HG02943 (cell line): ENCODE measurements at regions not wholly inside any gene's neighbourhood (a gene's known extent, or its start where the extent isn't known, plus 50 kb on each side); places are given as distances from the start of the nearest gene placed in this dataset.
"Not testable (repeated sequence)": the region's sequence is repeated elsewhere in the genome, so short reads cannot be mapped to it uniquely, and the experiment has no call there.

Source experiments
- ATAC-seq: cut with Tn5 transposase; IDR thresholded peaks from one replicate; pipeline ENCODE4 v1.9.1; 2021; ENCODE audit warnings: mild to moderate bottlenecking, low read depth, moderate library complexity; ENCODE audit not compliant: unreplicated experiment

DNA sequence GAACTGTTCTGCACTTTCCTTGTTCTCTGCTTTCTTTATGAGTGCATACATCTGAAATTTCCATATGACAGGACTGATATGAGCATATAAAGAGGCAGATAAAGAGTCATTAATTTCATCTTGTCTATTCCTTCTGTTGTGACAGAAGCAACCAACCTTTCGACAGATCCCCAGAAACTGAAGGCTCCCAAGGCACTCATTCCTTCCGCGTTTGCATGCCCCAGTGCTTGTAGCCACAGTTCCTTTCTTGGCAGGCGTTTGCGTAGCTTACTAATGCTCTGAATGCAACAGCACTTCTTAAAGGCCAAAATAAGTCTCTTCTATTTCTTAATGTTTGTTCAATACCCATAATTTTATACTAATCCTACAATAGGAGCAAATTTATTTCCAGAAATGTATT is 94.0 kb upstream of the TBL1X start:
- ATAC-seq, result no peak

GRCh38 chrX:9372866-9373265 is 92.0 kb upstream of the TBL1X start:
- no peak for ATAC-seq

- ATAC-seq, result no peak
Measured at GRCh38 chrX:9373789-9374188, 91.1 kb upstream of the TBL1X start.

- no peak for ATAC-seq
Measured at GRCh38 chrX:9374555-9374954, 90.3 kb upstream of the TBL1X start.

DNA sequence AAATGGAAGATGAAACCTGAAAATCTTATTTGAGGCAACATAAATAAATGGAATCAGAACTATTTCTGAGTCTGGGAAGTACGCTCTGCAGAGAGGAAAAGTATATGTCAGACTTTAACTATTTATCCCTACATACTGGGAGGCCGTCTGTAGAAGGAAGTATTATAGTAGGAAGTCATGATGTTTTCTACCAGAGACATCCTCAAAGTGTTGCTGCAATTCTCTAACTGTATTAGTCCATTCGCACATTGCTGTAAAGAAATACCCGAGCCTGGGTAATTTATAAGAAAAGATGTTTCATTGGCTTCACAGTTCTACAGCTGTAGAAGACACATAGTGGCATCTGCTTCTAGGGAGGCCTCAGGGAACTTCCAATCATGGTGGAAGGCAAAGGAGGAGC is 88.7 kb upstream of the TBL1X start:
- no peak for ATAC-seq

- ATAC-seq, result not testable (repeated sequence)
Measured at GRCh38 chrX:9377216-9377615, 87.6 kb upstream of the TBL1X start.

DNA sequence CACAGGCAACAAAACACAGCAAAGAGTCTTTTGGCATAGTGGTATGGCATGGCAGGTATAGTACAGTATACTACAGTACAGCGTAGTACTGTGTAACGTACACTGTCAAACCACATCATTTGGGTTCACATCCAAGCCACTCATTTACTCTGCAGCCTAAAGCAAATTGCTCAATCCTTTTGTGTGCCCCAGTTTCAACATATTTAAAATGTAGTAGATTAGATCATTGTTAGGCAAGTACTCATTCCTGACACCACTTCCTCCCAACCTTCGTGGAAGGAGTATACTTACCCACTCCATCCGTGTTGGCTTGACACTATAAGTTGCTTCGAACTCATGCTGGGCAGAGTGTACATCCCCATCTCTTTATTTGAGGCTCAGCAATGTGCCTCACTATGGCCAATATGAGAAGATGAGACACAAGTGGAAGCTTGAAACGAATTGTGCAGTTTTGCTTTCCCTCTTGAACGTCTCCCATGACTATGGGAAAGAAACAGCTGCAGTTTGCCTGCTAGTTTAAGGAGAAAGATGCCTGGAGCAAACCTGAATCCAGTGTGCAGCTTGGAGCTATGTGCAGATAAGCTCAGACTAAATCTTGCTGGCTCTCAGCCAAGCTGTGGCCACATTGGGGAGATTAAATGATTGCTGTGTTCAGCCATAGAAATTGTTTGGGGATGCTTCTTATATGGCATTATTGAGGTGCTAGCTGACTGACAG is 85.7 kb upstream of the TBL1X start:
- no peak for ATAC-seq

- ATAC-seq, result no peak
Measured at GRCh38 chrX:9379697-9380551, 84.9 kb upstream of the TBL1X start.

DNA sequence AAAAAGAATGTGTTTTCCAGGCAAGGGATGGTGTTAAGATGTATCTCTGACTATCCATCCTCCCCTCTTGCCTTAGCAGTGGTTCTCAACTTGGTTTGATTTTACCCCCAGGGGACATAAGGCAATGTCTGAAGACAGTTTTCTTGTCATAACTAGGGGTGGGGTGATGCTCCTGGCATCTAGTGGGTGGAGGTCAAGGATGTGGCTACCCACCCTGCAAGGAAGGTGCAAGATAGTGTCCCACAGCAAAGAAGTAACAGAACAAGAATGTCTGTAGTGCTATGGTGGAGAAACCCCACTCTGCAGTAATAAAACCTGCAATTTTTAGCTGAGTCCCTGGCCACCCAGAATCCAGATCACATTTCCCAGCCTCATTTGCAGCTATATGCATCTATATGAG is 81.2 kb upstream of the TBL1X start:
- ATAC-seq, result no peak

- ATAC-seq, result no peak
Measured at GRCh38 chrX:9388450-9388849, 76.4 kb upstream of the TBL1X start.

DNA sequence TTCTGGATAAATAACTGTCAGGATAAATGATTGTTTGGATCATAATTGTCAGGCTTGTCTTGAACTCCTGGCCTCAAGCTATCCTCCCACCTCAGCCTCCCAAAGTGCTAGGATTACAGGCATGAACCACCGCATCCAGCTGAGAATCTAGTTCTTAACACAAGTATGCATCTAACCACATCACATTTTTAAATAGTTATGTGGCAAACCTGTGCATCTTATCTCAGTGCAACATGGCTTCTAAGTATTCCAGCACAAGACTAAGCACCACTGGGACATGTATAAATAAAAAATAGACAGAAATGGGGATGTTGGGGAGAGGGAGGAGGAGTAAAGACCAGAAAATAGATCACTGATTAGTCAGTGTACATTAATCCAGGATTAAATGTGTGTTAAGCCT is 74.7 kb upstream of the TBL1X start:
- ATAC-seq, result no peak

DNA sequence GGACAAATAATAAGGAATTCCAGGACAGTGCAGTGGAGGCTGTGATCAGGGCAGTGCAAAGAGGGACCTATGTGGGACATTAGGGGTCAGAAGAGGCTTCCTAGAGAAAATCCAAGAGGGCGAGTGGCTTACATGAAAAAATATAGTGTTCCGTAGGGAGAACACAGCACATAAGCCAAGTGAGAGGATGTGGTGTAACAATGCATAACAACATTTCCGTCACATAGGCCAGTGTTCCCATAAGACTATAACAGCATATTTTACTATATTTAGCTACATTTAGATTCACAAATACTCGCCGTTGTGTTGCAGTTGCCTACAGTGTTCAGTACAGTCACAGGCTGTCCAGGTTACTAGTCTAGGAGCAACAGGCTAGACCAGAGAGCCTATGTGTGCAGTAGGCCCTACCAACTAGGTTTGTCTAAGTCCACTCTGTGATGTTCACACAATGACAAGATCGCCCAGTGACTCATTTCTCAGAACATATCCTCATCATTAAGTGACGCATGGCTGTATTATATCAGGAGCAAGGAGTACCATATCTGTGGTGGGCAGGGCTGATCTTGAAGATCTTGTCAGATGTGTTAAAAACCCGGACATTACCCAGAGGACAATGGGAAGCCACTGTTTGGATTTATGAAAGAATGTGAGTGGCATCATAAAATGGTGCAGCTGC is 74.0 kb upstream of the TBL1X start:
- ATAC-seq, result no peak

DNA sequence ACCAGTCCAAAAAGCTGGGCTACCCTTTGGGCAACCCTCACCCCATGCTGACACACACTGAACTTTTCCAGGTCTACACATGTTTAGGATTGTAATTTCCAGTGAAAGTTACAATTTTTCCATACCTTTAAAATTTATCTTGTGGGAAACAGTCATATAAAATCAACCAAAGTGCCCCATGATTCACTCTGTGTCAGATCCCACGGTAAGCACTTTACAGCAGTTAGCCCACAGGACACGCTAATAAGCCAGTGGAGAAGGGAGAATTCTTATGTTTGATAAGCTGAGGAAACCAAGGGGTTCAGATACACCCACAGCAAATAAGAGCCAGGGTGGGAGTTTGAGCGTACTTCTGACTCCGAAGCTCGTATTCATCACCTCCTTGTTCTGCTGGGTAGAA is 72.4 kb upstream of the TBL1X start:
- ATAC-seq, result no peak

DNA sequence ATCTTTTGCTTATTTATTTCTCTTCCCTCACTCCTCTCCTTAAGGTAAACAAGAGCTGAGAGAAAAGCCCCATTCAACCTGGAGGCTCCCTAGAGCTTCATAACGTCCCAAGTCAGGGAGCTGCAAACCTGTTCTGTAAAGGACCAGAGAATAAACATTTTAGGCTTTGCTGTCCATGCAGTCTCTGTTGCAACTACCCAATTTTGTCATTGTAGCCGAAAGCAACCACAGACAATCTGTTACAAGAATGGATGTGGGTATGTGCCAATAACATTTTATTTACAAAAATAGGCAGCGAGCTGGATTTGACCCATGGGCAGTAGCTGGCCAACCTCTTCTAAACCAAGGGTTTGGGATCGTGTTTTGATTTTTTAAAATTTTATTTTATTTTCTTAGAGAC is 71.3 kb upstream of the TBL1X start:
- no peak for ATAC-seq

DNA sequence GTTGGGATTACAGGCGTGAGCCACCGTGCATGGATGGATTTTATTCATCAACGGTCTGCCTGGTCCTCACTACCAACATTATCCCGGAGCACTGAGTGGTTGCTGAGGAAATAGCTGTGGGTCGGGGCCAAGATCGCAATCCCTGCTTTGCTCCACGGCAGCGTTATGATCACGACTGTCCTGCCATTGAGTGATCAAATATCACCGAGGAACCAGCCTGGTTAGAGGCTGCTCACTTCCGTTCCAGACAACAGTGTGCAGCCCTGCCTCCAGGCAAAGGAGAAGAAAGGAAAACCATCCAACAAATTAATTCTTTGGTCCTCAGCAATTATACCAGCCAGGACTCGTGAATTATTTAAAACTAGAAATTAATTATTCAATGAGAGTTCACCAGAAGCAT is 70.6 kb upstream of the TBL1X start:
- ATAC-seq, result no peak

DNA sequence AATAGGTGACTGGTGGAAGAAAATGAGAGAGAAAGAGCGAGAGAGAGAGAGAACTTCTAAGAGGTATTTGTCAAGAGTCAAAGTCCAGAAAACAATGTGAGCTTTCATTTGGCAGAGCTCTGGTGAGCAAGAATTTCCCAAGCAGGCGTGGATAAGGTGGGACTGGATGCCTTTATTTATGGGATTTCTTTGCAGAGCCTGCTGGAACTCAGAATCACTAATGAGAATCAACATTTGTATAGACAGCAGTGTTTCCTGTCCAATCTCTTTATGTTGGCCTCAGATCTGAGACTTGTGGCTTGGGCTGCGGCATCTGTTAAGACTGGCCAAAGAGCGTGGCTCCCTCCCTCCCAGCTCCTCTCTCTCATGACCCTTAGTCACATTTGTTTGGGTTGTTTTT is 67.9 kb upstream of the TBL1X start:
- no peak for ATAC-seq

- ATAC-seq, result no peak
Measured at GRCh38 chrX:9401051-9401450, 63.8 kb upstream of the TBL1X start.

DNA sequence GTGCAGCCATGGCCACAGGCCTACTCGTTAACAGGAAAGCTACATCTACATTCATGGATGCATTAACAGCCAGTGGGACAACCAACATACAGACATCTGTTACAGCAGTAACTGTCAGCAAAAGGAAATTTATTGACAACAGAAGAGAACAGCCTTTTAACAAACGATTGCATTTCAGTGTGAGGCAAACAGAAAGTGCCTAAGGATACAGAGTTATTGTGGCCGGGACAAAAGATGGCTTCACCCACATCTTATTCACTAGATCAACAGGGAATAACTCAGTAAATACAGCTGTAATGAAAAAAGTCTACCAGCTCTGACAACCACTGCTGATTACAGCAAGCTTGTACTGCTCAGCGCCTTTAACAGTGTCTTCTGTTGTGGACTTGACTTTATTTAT is 61.5 kb upstream of the TBL1X start:
- ATAC-seq, result no peak

GRCh38 chrX:9405635-9406034 is 59.2 kb upstream of the TBL1X start:
- ATAC-seq, result not testable (repeated sequence)

DNA sequence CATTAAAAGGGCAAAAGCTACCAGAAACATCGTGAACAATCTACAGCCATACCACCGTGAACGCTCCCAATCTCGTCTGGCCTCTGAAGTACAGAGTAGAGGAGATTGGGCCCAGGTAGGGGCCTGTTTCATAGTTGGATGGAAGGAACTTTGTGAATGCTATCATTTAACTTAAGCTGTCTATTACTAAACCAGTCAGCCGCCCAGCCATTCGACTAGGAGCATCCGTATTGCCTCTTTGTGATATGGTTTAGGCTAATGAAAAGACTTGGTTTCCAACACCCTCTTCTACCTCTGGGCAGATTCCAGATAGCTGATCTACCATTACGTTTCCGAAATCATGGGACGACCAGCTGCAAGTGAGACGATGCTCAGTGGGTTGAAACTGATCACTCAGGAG is 54.0 kb upstream of the TBL1X start:
- not testable (repeated sequence) for ATAC-seq

- ATAC-seq, result not testable (repeated sequence)
Measured at GRCh38 chrX:9411682-9412081, 53.2 kb upstream of the TBL1X start.
